CD4-positive, alpha-beta T cell treated with Interleukin-17A for 4 hours (primary cell): ENCODE measurements at regions not wholly inside any gene's neighbourhood (a gene's known extent, or its start where the extent isn't known, plus 50 kb on each side); places are given as distances from the start of the nearest gene placed in this dataset.

Experiments used
- DNase-seq: peaks from one replicate; pipeline ENCODE4 v3.0.0-alpha.2; 2020; ENCODE audit warnings: mixed read lengths

DNA sequence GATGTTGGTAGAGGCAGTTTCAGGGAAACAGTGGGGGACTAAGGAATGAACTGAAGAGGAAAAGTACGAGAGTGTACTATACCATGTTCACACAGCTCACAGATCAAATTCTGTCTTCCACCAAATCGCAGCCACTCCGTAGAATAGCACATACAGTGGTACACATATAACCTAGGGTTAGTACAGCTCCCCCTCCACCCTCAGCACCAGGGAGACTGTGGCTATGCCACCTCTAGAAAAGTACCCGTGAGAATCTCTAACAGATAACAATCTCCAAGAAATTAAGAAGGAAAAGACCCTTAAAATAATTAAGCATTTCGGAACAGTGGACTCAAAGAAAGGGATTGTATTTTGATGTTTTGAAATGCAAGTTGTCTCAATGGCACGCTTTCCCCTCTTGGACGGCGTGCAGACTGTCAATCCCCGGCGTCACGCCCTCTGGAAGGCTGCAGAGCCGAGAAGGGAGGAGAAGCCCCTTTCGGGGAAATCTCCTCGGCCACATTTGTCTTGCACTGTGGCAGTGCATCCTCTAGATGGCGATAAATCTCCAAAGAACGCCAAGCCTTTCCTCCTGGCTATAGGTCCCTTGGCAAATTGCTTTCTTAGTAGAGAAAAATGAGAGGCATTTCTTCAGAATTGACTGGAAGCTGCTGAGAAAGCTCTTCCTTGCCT lies 345.0 kb downstream of the REEP3 start:
- DNase-seq, result peak; percentile 25

DNA sequence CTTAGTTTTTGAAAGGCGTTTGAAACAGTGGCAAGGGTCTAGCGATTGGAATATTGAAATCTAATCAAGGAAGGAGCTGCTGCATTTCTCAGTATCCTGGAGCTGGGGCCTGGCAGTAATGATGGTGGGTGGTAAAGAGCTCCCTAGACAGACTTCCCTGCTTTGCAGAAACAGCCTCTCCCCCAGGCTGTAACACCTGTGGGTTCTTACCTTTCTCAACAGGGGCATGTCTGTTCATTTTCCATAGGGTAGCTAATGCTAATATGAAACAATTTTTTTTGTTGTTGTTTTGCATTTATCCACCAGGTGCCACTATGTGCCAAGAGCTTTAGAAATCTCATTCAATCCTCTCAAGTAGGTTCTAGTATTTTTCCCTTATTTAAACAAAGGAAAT lies 345.5 kb downstream of the REEP3 start:
- no peak for DNase-seq

DNA sequence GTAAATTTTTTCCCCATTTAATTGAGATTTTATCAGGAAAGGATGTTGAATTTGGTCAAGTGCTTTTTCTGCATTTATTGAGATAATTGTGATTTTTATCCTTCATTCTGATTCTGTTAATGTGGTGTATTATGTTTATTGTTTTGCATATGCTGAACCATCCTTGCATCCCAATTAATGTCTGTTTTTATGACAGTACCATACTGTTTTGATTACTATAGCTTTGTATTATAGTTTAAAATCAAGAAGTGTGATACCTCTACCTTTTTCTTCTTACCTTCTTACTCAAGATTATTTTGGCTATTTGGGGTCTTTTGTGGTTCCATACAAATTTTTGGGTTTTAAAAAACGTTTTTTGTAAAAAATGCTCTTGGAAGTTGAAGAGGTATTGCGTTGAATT lies 357.2 kb downstream of the REEP3 start:
- no peak for DNase-seq

DNA sequence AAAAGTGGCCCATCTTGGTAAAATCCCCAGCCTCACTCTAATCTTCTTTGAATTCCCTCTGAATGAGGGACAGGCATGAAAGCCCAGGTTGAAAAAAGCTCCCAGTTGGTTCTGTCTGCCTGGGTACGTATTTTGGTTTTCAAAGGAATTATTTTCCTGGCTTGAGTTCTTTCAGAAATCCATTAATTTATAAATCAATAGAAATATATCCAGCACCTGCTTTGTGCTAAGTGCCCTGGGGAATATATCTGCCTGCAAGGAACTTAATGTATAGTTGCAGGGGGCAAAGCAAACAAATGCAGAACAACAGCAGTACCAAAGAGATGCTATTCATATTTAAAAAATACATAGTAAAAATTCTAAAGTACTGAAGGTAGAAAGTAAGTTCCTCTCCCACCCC lies 362.7 kb downstream of the REEP3 start:
- no peak for DNase-seq

DNA sequence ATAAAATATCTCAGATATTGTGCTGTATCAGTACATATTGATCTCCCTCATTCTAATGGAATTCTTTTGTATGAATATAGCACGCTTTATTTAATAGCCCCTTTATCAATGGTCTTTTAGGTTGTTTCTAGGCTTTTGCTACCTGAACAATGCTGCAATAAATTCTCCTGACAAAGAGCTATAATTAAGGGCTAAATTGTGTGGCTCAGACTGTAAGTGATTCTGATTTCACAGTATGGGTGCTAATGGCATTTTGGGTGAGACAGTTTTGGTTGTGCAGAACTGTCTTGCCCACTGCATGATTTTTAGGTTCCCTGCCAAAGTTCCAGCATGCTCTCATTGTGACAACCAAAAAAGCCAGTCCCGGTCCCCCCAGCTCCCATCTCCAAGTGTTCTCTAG lies 363.2 kb downstream of the REEP3 start:
- no peak for DNase-seq

DNA sequence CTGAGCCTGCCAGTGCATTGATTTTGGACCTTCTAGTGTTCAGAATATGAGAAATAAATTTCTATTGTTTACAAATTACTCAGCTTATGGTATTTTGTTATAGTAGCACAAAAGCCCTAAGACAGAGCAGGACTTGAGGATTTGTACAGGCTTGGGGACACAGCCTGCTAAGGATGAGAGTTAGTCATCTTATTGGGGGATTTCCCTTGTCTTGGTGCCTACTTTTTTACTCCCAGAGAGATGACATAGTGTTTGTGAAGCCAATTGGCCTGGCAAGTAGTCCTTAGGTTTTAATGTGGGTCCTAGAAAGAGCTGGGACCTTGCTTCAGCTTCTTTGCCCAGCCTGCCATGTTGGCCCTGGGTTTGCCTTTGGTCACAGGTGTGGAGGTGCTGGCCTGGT lies 364.0 kb downstream of the REEP3 start:
- no peak for DNase-seq

DNA sequence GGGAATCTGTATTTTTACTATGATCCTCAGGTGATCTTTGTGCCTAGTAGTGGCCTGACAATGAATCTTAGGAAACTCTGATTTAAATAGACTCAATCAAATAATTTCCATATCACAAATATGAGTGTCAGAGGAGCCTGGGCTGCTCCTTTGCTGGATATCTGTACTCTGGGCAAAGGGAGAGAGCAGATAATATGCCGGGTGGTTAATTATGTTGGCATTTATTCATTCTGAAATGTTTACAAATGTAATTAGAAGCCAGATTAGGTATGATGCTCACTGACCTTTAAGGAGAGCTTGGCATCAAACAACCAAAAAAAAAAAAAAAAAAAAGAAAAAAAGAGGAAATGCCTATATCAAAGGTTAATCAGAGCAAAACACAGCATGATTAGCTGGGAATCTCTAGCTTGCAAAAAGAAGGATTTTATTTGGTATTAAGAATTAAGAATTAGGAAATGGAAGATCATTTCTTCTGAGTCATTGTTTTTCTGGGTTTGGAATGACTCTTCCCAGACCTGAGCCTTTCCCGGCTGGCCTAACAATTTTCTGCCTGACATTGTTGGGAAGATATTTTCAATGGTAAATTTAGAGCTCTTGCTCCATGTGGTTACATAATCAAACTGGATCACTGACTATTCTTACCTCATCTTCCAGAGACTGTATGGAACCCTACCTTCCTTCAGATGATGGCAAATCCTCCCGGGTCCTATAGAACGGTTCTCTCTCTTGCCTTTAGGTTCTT lies 365.3 kb downstream of the REEP3 start:
- DNase-seq, result no peak

DNA sequence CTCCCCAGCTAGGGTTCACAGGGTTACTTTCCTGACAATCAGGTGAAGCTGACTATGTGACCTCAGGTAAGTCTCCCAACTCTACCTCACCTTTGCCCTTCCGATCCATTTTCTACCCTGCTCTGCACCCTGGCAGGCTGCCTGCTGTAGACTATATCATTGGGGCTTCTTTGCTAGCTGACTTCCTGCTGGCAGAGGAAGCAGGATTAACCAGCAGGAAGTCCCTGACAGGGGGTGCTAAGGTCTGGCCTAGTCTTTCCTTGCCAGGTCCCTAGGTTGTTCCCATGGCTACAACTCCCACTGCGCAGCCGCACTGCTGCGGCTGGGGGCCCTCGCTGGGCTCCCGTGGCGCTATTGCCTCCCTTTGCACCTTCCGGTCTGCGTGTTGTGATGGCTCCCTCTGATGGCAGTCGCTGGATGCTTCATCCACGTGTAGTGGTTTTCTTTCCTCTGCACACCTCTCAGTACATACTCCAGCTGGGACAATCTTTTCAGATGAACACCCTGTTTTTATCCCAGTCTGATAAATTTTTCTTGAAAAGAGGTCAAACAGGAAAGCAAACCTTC lies 365.9 kb downstream of the REEP3 start:
- no peak for DNase-seq

DNA sequence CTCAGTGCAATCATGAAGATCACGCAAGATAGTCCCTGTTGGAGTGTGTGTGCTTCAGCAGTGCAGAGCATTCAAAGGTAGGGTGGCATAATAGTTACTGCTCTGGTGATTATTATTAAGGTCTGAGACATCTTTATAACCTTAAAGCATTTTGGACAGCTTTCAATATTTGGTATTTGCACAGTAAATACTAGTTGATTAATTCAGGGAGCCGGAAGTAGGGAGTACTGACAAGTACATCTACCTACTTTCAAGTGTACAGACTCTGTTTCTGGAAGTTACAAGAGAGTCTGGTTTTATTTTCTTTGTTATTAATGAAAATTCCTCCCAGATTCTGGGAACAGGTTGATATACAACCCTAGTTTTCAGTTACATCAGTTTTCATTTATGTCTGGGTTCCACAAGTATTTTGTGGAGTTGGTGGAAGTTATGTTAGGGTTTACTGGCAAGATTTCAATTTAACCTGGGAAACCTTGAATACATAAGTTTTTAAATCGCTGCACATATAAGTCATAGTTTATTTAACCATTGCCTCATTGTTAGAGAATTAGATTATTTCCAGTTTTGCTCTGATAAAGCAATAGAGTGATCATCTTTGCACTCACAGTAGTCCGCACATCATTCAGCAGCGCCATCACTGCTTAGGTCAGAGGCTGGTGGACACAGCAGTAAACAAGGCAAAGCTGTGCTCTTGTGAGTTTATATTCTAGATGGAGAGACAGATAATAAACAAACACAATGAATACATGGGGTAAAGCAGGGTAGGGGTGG lies 366.6 kb downstream of the REEP3 start:
- no peak for DNase-seq

DNA sequence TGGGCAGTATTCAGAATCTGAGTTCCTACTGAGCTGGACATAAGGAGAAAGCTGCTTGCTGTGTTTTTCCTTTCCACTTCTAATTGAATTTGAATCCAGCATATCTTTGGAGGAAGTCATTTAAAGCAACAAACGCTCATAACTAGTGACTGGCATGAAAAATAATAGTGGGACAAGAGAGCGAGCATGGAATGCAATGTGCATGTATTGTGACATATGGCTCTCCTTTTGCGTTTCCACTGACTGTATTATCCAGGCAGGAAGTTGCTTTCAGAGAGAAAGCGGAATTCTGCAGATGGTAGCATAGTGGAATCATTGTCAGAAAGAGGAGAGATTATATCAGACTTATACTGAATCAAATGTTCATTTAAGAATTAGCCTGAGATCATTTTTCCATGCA lies 368.6 kb downstream of the REEP3 start:
- no peak for DNase-seq

DNA sequence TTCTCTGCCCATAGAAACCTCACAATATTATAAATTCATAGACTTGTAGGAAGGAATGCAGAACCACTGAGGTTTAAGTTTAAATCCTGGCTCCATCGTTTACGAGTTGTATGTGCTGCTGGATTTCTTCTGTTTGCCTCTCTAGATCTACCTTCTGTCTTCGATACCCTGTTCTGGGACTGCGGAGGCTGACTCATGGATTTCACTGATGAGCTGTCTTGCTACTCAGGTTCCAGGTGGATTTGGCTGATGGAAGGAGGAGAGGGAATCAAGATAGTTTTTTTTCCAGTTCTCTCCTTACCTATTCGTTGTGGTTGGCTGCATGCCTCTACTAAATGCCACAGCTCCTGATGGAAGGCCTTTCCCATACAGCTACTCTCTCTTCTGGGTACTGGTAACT lies 375.8 kb downstream of the REEP3 start:
- no peak for DNase-seq

DNA sequence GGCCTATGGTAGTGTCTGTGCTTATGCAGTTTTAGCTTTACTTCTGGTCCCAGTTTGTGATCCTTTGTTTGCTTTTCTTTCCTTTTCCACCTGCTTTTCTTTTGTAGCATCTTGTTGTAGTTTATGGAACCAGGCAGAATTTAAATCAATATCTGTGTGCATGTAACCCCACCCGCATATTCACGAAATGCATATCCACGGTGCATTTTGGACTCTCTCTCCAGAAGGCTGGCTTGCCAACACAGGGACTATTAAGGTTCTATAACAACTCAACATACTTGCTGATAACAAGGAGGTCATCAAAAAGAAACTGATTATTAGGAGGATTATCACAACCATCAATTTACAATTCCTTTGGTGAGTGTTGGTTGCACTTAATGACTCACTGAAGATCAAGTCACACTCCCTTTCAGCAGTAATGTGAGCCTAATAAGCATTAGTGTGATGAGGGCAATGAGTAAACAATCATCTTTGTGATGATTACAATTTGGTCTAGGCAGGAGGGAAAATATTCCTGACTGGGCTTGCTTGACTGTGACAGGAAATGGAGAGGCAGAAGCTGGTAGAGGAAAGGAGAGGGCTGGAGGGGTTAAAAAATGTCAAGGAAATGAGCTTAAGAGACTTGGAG lies 378.6 kb downstream of the REEP3 start:
- no peak for DNase-seq

DNA sequence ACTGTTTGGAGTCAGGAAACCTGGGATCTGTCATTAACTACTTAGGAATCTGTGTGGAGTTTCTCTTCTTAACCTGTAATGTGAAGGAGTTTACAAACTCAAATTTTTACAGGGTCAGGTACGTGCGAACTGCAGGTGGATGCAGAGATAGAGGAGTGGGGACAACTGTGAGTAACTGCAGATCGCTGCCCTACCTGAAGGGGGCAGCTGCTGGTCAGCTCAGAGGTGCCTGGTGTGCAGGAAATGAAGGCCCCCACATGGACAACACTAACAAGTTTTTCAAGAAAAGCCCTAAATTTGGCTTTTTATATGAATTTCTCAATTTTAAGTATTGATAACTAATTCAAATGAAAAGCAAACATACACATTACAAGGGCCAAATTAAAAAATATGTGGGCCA lies 380.0 kb downstream of the REEP3 start:
- DNase-seq, result no peak

DNA sequence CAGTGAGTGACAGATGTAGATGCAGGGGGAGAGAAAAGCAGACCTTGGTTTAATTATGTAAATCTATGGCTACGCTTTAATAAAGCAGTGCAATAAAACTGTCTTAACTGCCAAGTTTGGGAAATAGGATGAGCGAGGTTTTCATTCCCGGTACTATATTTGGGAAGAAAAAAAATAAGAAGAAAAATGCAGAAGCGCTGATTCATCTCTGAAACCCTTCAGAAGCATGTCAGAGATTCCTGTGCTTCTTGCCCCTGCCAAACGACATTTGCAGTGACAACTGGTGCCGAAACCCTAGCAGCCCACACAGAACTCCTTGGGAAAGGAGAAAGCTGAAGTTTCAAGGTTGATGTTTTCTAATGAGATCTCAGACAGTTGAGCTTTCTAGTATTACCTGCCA lies 380.7 kb downstream of the REEP3 start:
- no peak for DNase-seq

DNA sequence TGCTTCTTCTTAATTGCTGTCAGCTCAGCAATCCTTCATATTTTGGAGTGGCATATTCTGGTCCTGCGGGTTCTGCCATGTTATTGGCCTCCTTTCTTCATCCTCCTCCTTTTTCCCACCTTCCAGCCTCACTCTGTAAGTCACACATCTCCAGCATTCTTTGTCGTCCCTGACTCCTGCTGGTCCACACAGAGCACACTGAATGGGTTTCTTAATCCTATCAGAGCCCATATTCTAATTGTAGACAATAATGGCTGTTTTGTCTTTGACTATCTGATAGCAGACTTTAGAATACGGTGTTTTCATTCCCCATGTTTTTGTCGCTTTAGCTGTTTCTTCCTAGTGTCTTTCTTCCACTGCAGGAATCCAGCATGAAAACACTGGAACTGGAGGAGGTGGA lies 389.6 kb downstream of the REEP3 start:
- DNase-seq, result no peak

DNA sequence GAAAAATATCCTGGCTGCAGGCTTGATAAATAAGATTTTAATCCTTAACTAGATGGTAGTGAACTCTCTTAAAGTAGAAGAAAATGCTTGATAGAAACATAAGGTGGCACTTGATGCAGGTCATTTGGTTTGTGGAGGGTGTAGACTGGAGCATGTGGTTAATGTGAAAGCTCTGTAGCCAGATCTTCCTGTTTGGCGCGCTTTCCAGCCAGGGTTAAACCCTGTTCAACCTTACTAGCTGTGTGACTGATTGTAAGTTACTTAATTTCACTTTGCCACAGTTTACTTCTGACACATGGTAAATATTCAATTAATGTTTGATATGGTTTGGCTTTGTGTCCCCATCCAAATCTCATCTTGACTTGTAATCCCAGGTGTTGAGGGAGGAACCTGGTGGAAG lies 394.0 kb downstream of the REEP3 start:
- no peak for DNase-seq

DNA sequence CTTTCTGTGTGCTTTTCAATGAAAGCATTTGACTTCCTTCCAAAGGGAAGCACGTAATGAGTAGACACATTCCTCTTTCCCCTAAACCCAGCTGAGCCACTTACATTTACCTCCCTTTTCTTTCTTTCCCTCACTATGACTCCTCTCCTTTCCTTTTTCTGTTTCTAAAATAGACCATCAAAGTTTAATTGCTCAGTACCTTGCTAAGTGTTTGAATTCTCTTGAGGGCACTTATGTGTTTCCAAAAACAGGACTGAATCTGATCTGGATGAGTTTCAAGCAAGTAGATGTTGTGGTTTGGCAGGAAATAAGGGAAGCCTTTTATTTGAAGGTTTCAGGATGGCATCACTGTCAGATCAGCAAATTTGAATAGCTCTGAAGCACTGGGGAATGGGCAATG lies 396.2 kb downstream of the REEP3 start:
- no peak for DNase-seq

DNA sequence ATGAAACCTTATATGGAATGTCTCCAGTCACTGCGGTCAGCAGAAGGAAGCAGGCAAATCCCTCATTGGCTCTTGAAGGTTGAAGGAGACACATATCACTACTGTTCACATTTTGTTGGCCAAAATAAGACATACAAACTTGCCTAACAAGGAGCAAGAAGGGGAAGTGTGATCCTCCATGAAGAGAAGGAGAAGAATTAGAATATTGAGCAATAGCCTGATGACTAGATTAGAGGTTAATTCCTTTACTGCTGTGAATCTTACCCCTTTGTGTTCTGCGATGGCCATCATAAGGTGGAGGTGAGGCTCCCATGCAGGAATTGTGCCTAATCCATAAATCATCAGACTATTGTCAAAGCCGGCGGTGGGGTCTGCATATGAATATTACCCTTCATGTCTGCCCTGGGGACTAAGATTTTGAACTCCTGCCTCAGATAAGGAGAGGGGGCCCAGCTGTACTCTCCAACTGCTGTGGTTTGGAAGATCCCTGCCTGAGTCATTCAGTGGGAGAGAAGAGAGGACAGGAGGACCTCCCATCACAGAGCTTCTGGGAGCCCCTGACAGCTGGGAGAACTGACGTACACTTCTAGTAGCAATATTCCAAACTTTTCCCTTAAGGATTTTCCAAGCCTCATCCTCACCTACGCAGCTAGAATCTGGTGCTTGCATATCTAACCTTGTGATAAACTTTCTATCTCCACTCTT lies 398.5 kb downstream of the REEP3 start:
- no peak for DNase-seq

DNA sequence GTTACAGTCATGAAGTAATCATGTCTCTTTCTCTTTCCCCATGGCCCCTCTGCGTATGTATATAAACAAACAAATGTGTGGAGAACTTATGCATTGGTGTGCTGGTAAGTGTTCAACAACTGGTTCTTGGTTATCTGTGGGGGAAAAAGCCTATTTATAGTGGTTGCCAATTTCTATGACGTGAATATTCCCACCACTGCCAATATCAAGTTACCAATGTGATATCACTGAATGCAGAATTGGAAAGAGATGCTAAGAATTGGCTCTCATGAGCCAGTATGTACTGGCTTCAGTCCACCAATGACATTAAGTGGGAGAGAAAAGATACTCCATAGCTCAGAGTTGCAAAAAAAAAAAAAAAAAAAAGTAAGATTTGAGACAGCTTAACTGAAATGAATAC lies 399.7 kb downstream of the REEP3 start:
- no peak for DNase-seq

DNA sequence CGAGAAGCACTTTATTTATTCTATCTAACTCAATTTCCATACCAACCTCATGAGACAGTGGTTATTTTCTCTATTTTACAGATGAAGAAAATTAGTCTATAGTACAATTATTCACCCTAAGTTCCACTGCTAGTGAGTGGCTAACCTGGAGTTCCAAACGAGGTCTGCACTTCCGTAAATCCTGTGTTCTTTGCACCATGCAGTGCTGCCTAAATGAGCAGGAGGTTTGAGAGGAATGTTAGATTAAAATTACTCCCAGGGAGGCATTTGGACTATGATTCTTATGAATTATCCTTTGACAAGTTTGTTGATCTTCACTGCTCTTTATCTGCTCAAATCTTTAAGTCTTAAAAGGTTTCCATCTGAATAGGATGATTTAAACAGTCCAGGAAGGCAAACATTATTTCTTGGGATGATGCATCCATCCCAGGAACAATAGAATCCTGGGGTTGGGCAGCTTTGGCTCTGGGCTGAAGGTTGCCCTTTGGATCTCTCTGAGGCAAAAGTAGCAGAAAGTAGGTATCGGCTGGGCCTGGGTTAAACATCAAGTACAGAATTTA lies 400.8 kb downstream of the REEP3 start:
- DNase-seq, result no peak

DNA sequence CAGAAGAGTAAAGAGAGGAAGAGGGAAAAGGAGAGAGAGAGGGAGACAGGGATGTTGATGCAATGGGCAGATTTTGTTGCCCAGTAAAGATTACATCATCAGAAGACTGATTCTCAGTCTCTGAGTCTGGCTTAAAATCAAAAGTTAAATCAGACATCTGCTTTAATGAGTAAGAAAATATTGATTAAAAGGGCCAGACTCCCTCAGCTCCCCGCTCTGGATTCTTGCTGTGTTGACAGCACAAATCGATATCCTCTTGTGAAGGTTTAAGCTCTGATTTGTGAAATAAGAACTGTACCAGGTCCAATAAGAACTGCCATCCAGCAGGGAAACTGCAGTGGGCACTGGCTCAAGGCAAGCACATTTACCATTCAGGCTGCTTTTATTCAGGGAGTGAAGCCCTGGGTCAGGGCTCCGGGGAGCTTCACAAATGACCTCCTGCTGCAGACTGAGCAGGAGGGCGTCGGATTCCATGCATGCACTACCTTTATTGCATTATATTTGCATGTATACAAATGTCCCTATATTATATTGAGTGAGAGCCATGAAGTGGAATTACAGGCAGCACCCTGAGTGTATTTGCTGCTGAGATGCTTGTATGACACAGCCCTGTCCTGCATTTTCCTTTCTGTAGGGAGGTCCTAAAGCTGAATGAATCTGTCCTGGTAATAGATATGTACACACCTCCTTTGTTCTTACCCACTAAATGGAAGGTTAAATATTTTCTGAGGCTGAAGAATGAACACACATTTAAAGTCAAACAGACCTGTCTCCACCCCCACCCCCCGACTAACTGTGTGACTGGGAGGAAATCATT lies 401.5 kb downstream of the REEP3 start:
- no peak for DNase-seq
